Activated CD4-positive, alpha-beta T cell treated with anti-CD3 and anti-CD28 coated beads, Interleukin-2, amount 10 ng/mL, durations not matched to agents 7 days and 5 days (primary cell): ENCODE measurements at regions not wholly inside any gene's neighbourhood (a gene's known extent, or its start where the extent isn't known, plus 50 kb on each side); places are given as distances from the start of the nearest gene placed in this dataset.

Experiments
- CTCF ChIA-PET: fragments of 350-600 bp; sonication (Branson Sonifier 250); formaldehyde crosslinking; loops from one replicate; lab custom pipeline; 2021; ENCODE audit warnings: antibody characterized with exemption; lab: Charles Lee
- POLR2A ChIA-PET: fragments of 350-600 bp; sonication (Branson Sonifier 250); formaldehyde crosslinking; loops from one replicate; lab custom pipeline; 2021; ENCODE audit warnings: antibody characterized with exemption; lab: Charles Lee
- DNase-seq: peaks from one replicate; pipeline ENCODE4 v3.0.0-alpha.2; 2020
- H3K27ac Mint-ChIP-seq: one replicate; pipeline ENCODE4 v1.8.0; 2021; ENCODE audit warnings: mild to moderate bottlenecking, moderate library complexity, mixed read lengths
- H3K27me3 Mint-ChIP-seq: one replicate; pipeline ENCODE4 v1.8.0; 2021; ENCODE audit warnings: mixed read lengths
- H3K36me3 Mint-ChIP-seq: one replicate; pipeline ENCODE4 v1.8.0; 2021; ENCODE audit warnings: low read depth, mixed read lengths
- H3K4me1 Mint-ChIP-seq: one replicate; pipeline ENCODE4 v1.8.0; 2021; ENCODE audit warnings: mixed read lengths
- H3K4me3 Mint-ChIP-seq: one replicate; pipeline ENCODE4 v1.8.0; 2021; ENCODE audit warnings: mild to moderate bottlenecking, moderate library complexity, mixed read lengths
- H3K9me3 Mint-ChIP-seq: one replicate; pipeline ENCODE4 v1.8.0; 2021; ENCODE audit warnings: mixed read lengths

GRCh38 chr11:111444040-111444439 lies 65.0 kb upstream of the POU2AF1 start:
- Mint-ChIP-seq H3K4me3 (no peak overlapping the region), H3K4me1 (peaks cover 37% of the 10 kb centered on the region), H3K36me3 (no peaks in the 10 kb centered on the region), H3K27me3 (peaks cover 3% of the 10 kb centered on the region), H3K9me3 (no peaks in the 10 kb centered on the region), H3K27ac (no peak overlapping the region)
- no peak for DNase-seq
- ChIA-PET CTCF (no interaction called here), POLR2A (no interaction called here)

- H3K36me3 Mint-ChIP-seq: no peaks in the 10 kb centered on the region
- ChIA-PET CTCF (no interaction called here), POLR2A (no interaction called here)
- no peak overlapping the region for H3K4me3 Mint-ChIP-seq
- peaks cover 37% of the 10 kb centered on the region for H3K4me1 Mint-ChIP-seq
- DNase-seq: no peak
- H3K27ac Mint-ChIP-seq: no peak overlapping the region
- peaks cover 3% of the 10 kb centered on the region for H3K27me3 Mint-ChIP-seq
- no peaks in the 10 kb centered on the region for H3K9me3 Mint-ChIP-seq
Measured at GRCh38 chr11:111443640-111444039, 64.6 kb upstream of the POU2AF1 start.

- no peak overlapping the region for H3K4me3 Mint-ChIP-seq
- H3K36me3 Mint-ChIP-seq: no peaks in the 10 kb centered on the region
- no peak for DNase-seq
- CTCF ChIA-PET: no interaction called here
- POLR2A ChIA-PET: no interaction called here
- no peaks in the 10 kb centered on the region for H3K9me3 Mint-ChIP-seq
- H3K27ac Mint-ChIP-seq: no peak overlapping the region
- H3K27me3 Mint-ChIP-seq: peaks cover 3% of the 10 kb centered on the region
- H3K4me1 Mint-ChIP-seq: peaks cover 40% of the 10 kb centered on the region
Measured at GRCh38 chr11:111443032-111443431, 64.0 kb upstream of the POU2AF1 start.

GRCh38 chr11:111441443-111441842 lies 62.4 kb upstream of the POU2AF1 start:
- Mint-ChIP-seq H3K27ac (no peak overlapping the region), H3K27me3 (peaks cover 3% of the 10 kb centered on the region)
- POLR2A ChIA-PET: no interaction called here

GRCh38 chr11:111440416-111441205 lies 61.5 kb upstream of the POU2AF1 start:
- no peaks in the 10 kb centered on the region for H3K9me3 Mint-ChIP-seq
- peaks cover 3% of the 10 kb centered on the region for H3K27me3 Mint-ChIP-seq
- no peak overlapping the region for H3K27ac Mint-ChIP-seq
- H3K4me1 Mint-ChIP-seq: peaks cover 42% of the 10 kb centered on the region
- CTCF ChIA-PET: interaction anchor here (1.0 to 2.2 kb wide), 6 partner anchors 9 to 162 kb away, joined by 3 to 7 read pairs (median 4); no protein-coding TSS in a partner anchor
- DNase-seq: no peak
- H3K36me3 Mint-ChIP-seq: no peaks in the 10 kb centered on the region
- H3K4me3 Mint-ChIP-seq: no peak overlapping the region
- POLR2A ChIA-PET: no interaction called here

More at GRCh38 chr11:111441443-111441842, 62.4 kb upstream of the POU2AF1 start:
- CTCF ChIA-PET: interaction anchor here (1.6 to 1.9 kb wide), 2 partner anchors 13 to 18 kb away, joined by 4 to 5 read pairs; no protein-coding TSS in a partner anchor
- Mint-ChIP-seq H3K4me3 (no peak overlapping the region), H3K4me1 (peaks cover 46% of the 10 kb centered on the region), H3K36me3 (no peaks in the 10 kb centered on the region), H3K9me3 (no peaks in the 10 kb centered on the region)
- DNase-seq: no peak

- Mint-ChIP-seq H3K4me3 (no peak overlapping the region), H3K27ac (no peak overlapping the region)
Measured at GRCh38 chr11:111439901-111440300, 60.8 kb upstream of the POU2AF1 start.

GRCh38 chr11:111438846-111439520 lies 59.9 kb upstream of the POU2AF1 start:
- ChIA-PET CTCF (interaction anchor here (1.8 to 3.5 kb wide), 3 partner anchors 8 to 157 kb away, joined by 7 to 17 read pairs (median 9); no protein-coding TSS in a partner anchor), POLR2A (no interaction called here)
- H3K27ac Mint-ChIP-seq: no peak overlapping the region
- H3K4me3 Mint-ChIP-seq: no peak overlapping the region
- H3K27me3 Mint-ChIP-seq: peaks cover 3% of the 10 kb centered on the region
- H3K4me1 Mint-ChIP-seq: peaks cover 39% of the 10 kb centered on the region
- no peaks in the 10 kb centered on the region for H3K36me3 Mint-ChIP-seq
- DNase-seq: no peak
- no peaks in the 10 kb centered on the region for H3K9me3 Mint-ChIP-seq

More at GRCh38 chr11:111439901-111440300, 60.8 kb upstream of the POU2AF1 start:
- peaks cover 41% of the 10 kb centered on the region for H3K4me1 Mint-ChIP-seq
- POLR2A ChIA-PET: no interaction called here
- CTCF ChIA-PET: interaction anchor here (1.0 to 2.2 kb wide), 6 partner anchors 8 to 161 kb away, joined by 3 to 9 read pairs (median 4); no protein-coding TSS in a partner anchor
- H3K36me3 Mint-ChIP-seq: no peaks in the 10 kb centered on the region
- no peaks in the 10 kb centered on the region for H3K9me3 Mint-ChIP-seq
- DNase-seq: no peak
- peaks cover 3% of the 10 kb centered on the region for H3K27me3 Mint-ChIP-seq

GRCh38 chr11:111438168-111438567 lies 59.1 kb upstream of the POU2AF1 start:
- Mint-ChIP-seq H3K27ac (peak overlapping the region; percentile 26), H3K36me3 (no peaks in the 10 kb centered on the region), H3K9me3 (no peaks in the 10 kb centered on the region), H3K4me1 (peaks cover 35% of the 10 kb centered on the region), H3K27me3 (peaks cover 1% of the 10 kb centered on the region), H3K4me3 (no peak overlapping the region)
- no peak for DNase-seq
- ChIA-PET CTCF (interaction anchor here (0.8 to 3.5 kb wide), 9 partner anchors 9 to 114 kb away, joined by 3 to 17 read pairs (median 4); partner anchors contain the start of gene POU2AF1), POLR2A (no interaction called here)

GRCh38 chr11:111435046-111435698 lies 56.1 kb upstream of the POU2AF1 start:
- CTCF ChIA-PET: interaction anchor here (0.5 to 3.5 kb wide), 3 partner anchors 8 to 169 kb away, joined by 3 to 14 read pairs (median 5); no protein-coding TSS in a partner anchor
- no peak overlapping the region for H3K27ac Mint-ChIP-seq
- no peak overlapping the region for H3K4me3 Mint-ChIP-seq

GRCh38 chr11:111429066-111429506 lies 50.0 kb upstream of the POU2AF1 start:
- H3K27ac Mint-ChIP-seq: no peak overlapping the region
- peak; percentile 76 for DNase-seq
- ChIA-PET POLR2A (interaction anchor here (1.0 kb wide), 1 partner anchor 50 kb away, joined by 3 read pairs; the partner anchor contains the start of gene POU2AF1), CTCF (interaction anchor here (0.6 to 5.8 kb wide), 22 partner anchors 8 to 957 kb away, joined by 3 to 87 read pairs (median 4); partner anchors contain the start of gene POU2AF1)
- H3K36me3 Mint-ChIP-seq: no peaks in the 10 kb centered on the region
- no peak overlapping the region for H3K4me3 Mint-ChIP-seq
- peaks cover 6% of the 10 kb centered on the region for H3K27me3 Mint-ChIP-seq
- no peaks in the 10 kb centered on the region for H3K9me3 Mint-ChIP-seq
- H3K4me1 Mint-ChIP-seq: no peaks in the 10 kb centered on the region

More at GRCh38 chr11:111435046-111435698, 56.1 kb upstream of the POU2AF1 start:
- no peaks in the 10 kb centered on the region for H3K9me3 Mint-ChIP-seq
- H3K4me1 Mint-ChIP-seq: peaks cover 30% of the 10 kb centered on the region
- no peak for DNase-seq
- no peaks in the 10 kb centered on the region for H3K36me3 Mint-ChIP-seq
- peaks cover 6% of the 10 kb centered on the region for H3K27me3 Mint-ChIP-seq
- POLR2A ChIA-PET: no interaction called here
